H1 (cell line): ENCODE measurements at regions not wholly inside any gene's neighbourhood (a gene's known extent, or its start where the extent isn't known, plus 50 kb on each side); places are given as distances from the start of the nearest gene placed in this dataset.

Experiments
- CTCF ChIP-seq, 3 experiments: IDR thresholded peaks; 1 replicate in 2 of 3; 2 replicates in 1 of 3; pipeline versions ENCODE4 v1.5.1 to v1.6.1; 2011; ENCODE audit warnings: low read length in 3 of 3, mild to moderate bottlenecking in 3 of 3, inconsistent platforms in 2 of 3, low read depth in 1 of 3, moderate library complexity in 1 of 3; ENCODE audit not compliant: insufficient read depth in 1 of 3; ENCODE audit errors: control extremely low read depth in 1 of 3
- POLR2A ChIP-seq, 2 experiments: IDR thresholded peaks; 1 replicate in 1 of 2; 2 replicates in 1 of 2; pipeline ENCODE4 v1.6.1; 2011; ENCODE audit warnings: low read depth in 2 of 2, low read length in 2 of 2, mild to moderate bottlenecking in 2 of 2; ENCODE audit errors: control extremely low read depth in 1 of 2
- SUZ12 ChIP-seq: fragments of 200-600 bp; sonication (generic); IDR thresholded peaks from 2 replicates; pipeline ENCODE4 v1.6.1; 2012; ENCODE audit warnings: mild to moderate bottlenecking, inconsistent platforms, low read length, moderate library complexity, mixed read lengths

GRCh38 chr11:12611352-12611751 lies 62.9 kb upstream of the TEAD1 start:
- TF ChIP-seq CTCF (IDR thresholded peaks at IDR 0.05; ENCODE audit: control extremely low read depth in 1 of 3, insufficient read depth in 1 of 3, low read depth in 1 of 3, low read length in 3 of 3) (no peak), POLR2A (IDR thresholded peaks at IDR 0.05; ENCODE audit: control extremely low read depth in 1 of 2, low read depth in 2 of 2, low read length in 2 of 2) (no peak), SUZ12 (no peak)
